ENCODE measurements at regions not wholly inside any gene's neighbourhood (a gene's known extent, or its start where the extent isn't known, plus 50 kb on each side); places are given as distances from the start of the nearest gene placed in this dataset.

GRCh38 chr1:29428280-29428615, 191.9 kb downstream of the PTPRU start:
- no peak for TF ChIP-seq EP300 (conservative IDR thresholded peaks at IDR 0.05; ENCODE audit: poor library complexity, severe bottlenecking)
- TF ChIP-seq CTCF (IDR thresholded peaks at IDR 0.05; ENCODE audit: poor library complexity, severe bottlenecking), result no peak
- TF ChIP-seq EZH2 (IDR thresholded peaks at IDR 0.05; ENCODE audit: borderline replicate concordance, insufficient read depth, low read length, poor library complexity, severe bottlenecking), result no peak

Data from neural cell (in vitro differentiated cells).